ENCODE measurements at regions not wholly inside any gene's neighbourhood (a gene's known extent, or its start where the extent isn't known, plus 50 kb on each side); places are given as distances from the start of the nearest gene placed in this dataset.

- no peak for TF ChIP-seq CTCF (IDR thresholded peaks at IDR 0.05; ENCODE audit: insufficient read depth, low read depth, low read length)
- no peak for TF ChIP-seq EZH2 (IDR thresholded peaks at IDR 0.05; ENCODE audit: insufficient read depth, low read length)
Observed at GRCh38 chr1:113247355-113247754, 143.0 kb upstream of the MAGI3 start.
